HG02763 (cell line): ENCODE measurements at regions not wholly inside any gene's neighbourhood (a gene's known extent, or its start where the extent isn't known, plus 50 kb on each side); places are given as distances from the start of the nearest gene placed in this dataset.
A peak's percentile ranks its signal among the peaks of the same experiment; 100 is the strongest.
"Not testable (repeated sequence)": the region's sequence is repeated elsewhere in the genome, so short reads cannot be mapped to it uniquely, and the experiment has no call there.

Experiments
- ATAC-seq: cut with Tn5 transposase; IDR thresholded peaks from one replicate; pipeline ENCODE4 v1.9.1; 2021; ENCODE audit warnings: mild to moderate bottlenecking, moderate library complexity; ENCODE audit not compliant: unreplicated experiment

- ATAC-seq: no peak
These were observed 244.4 kb upstream of the MGAT5 start for GRCh38 chr2:134009440-134009839.

GRCh38 chr2:134009906-134010305 lies 244.0 kb upstream of the MGAT5 start:
- not testable (repeated sequence) for ATAC-seq

GRCh38 chr2:134011936-134012586 lies 241.8 kb upstream of the MGAT5 start:
- ATAC-seq: no peak

GRCh38 chr2:134014196-134014960 lies 239.5 kb upstream of the MGAT5 start:
- ATAC-seq: no peak

- ATAC-seq: no peak
These were observed 234.0 kb upstream of the MGAT5 start for GRCh38 chr2:134019871-134020270.

- ATAC-seq: no peak
These were observed 233.3 kb upstream of the MGAT5 start for GRCh38 chr2:134020608-134021007.

GRCh38 chr2:134021830-134022524 lies 231.9 kb upstream of the MGAT5 start:
- ATAC-seq: peak; percentile 94

- no peak for ATAC-seq
These were observed 230.0 kb upstream of the MGAT5 start for GRCh38 chr2:134023854-134024253.

- no peak for ATAC-seq
These were observed 225.9 kb upstream of the MGAT5 start for GRCh38 chr2:134027980-134028379.

- ATAC-seq: no peak
These were observed 224.5 kb upstream of the MGAT5 start for GRCh38 chr2:134029418-134029817.

GRCh38 chr2:134031539-134031938 lies 222.3 kb upstream of the MGAT5 start:
- no peak for ATAC-seq

GRCh38 chr2:134035605-134036370 lies 218.1 kb upstream of the MGAT5 start:
- ATAC-seq: no peak

- ATAC-seq: no peak
These were observed 213.8 kb upstream of the MGAT5 start for GRCh38 chr2:134039912-134040581.

- not testable (repeated sequence) for ATAC-seq
These were observed 213.2 kb upstream of the MGAT5 start for GRCh38 chr2:134040626-134041172.

GRCh38 chr2:134041877-134042276 lies 212.0 kb upstream of the MGAT5 start:
- ATAC-seq: no peak

- ATAC-seq: not testable (repeated sequence)
These were observed 210.8 kb upstream of the MGAT5 start for GRCh38 chr2:134043028-134043427.

- no peak for ATAC-seq
These were observed 201.7 kb upstream of the MGAT5 start for GRCh38 chr2:134052173-134052572.

GRCh38 chr2:134056173-134056572 lies 197.7 kb upstream of the MGAT5 start:
- no peak for ATAC-seq

- ATAC-seq: not testable (repeated sequence)
These were observed 192.8 kb upstream of the MGAT5 start for GRCh38 chr2:134061066-134061465.

GRCh38 chr2:134062235-134062634 lies 191.6 kb upstream of the MGAT5 start:
- not testable (repeated sequence) for ATAC-seq
